ENCODE measurements at regions not wholly inside any gene's neighbourhood (a gene's known extent, or its start where the extent isn't known, plus 50 kb on each side); places are given as distances from the start of the nearest gene placed in this dataset.

GRCh38 chr16:27737513-27737912, 187.6 kb downstream of the KATNIP start:
- peaks cover 2% of the 10 kb centered on the region; the same call in 1 of the 2 replicates for H3K4me1 ChIP-seq (ENCODE audit: control insufficient read depth, insufficient read depth, low read length)
- H3K79me1 ChIP-seq (ENCODE audit: low read depth in 1 of 2, low read length in 2 of 2) = no peaks in the 10 kb centered on the region
- DNase-seq (no peak), ATAC-seq (ENCODE audit: low read depth) (no peak)
- no peak overlapping the region for H2AK9ac ChIP-seq (replicated peaks; ENCODE audit: low read depth, low read length, poor library complexity)
- WGBS, 2 experiments (ENCODE audit: extremely low coverage in 2 of 2, insufficient read length in 1 of 2) = 80% methylated on average over 2 of the region's 11 CpGs; no CpG with 5 or more reads in 1 of the 2 experiments
- in situ Hi-C loops (cut with MboI; ENCODE audit: low sequenced_read_pairs) (no loop called here), intact Hi-C loops (cut with micrococcal nuclease) (no loop called here), dilution Hi-C loops (cut with HindIII; ENCODE audit: low sequenced_read_pairs, unreplicated experiment) (no loop called here)
- no peak overlapping the region for H2AFZ ChIP-seq (replicated peaks; ENCODE audit: low read length, poor library complexity)
- no peaks in the 10 kb centered on the region for H3K9me3 ChIP-seq (ENCODE audit: control insufficient read depth, insufficient read depth, low read length)
- H3K23ac ChIP-seq (ENCODE audit: low read depth, low read length) = no peak overlapping the region
- H3K9me1 ChIP-seq (ENCODE audit: insufficient read depth, low read length) = peaks cover 3% of the 10 kb centered on the region; the same call in 1 of the 2 replicates
- ChIA-PET CTCF (no interaction called here), POLR2A (ENCODE audit: unreplicated experiment) (no interaction called here)
- TF ChIP-seq FOS (IDR thresholded peaks at IDR 0.05; ENCODE audit: low read depth, low read length) (no peak), MAFK (IDR thresholded peaks at IDR 0.05; ENCODE audit: low read depth, low read length) (no peak), RFX5 (IDR thresholded peaks at IDR 0.05; ENCODE audit: low read depth, low read length) (no peak), RAD21 (IDR thresholded peaks at IDR 0.05; ENCODE audit: low read length) (no peak), CHD1 (IDR thresholded peaks at IDR 0.05; ENCODE audit: low read depth, low read length) (no peak), USF2 (IDR thresholded peaks at IDR 0.05; ENCODE audit: low read depth, low read length) (no peak), CEBPB (IDR thresholded peaks at IDR 0.05; ENCODE audit: low read depth, low read length) (no peak), ELK1 (IDR thresholded peaks at IDR 0.05; ENCODE audit: borderline replicate concordance, low read depth, low read length) (no peak), MAZ (IDR thresholded peaks at IDR 0.05; ENCODE audit: borderline replicate concordance, low read depth, low read length) (no peak), MXI1 (IDR thresholded peaks at IDR 0.05; ENCODE audit: borderline replicate concordance, low read depth, low read length) (no peak), NFE2L2 (IDR thresholded peaks at IDR 0.05; ENCODE audit: low read depth, low read length) (no peak), SMC3 (IDR thresholded peaks at IDR 0.05; ENCODE audit: low read depth, low read length) (no peak), CTCF (conservative IDR thresholded peaks at IDR 0.05; ENCODE audit: low read depth, low read length) (no peak), BHLHE40 (IDR thresholded peaks at IDR 0.05; ENCODE audit: low read depth, low read length) (no peak), POLR2A (IDR thresholded peaks at IDR 0.05; ENCODE audit: low read depth, low read length) (no peak), RCOR1 (IDR thresholded peaks at IDR 0.05; ENCODE audit: insufficient replicate concordance, low read length) (no peak)
- H3K18ac ChIP-seq (ENCODE audit: low read depth, low read length) = no peak overlapping the region
- no peak overlapping the region for H4K8ac ChIP-seq (ENCODE audit: low read depth in 2 of 2, low read length in 2 of 2)
- H2AK5ac ChIP-seq (ENCODE audit: low read depth, low read length) = no peak overlapping the region
- H3K56ac ChIP-seq (ENCODE audit: extremely low read depth, insufficient read depth, low read length) = no peak overlapping the region
- H3K9ac ChIP-seq (ENCODE audit: low read depth, low read length) = no peak overlapping the region
- no TSS peak for BruUV-seq (replicated peaks)
- no peak overlapping the region for H2BK5ac ChIP-seq (ENCODE audit: low read depth, low read length, poor library complexity, severe bottlenecking)
- no peak overlapping the region for H2BK15ac ChIP-seq (ENCODE audit: low read depth, low read length)
- no peak overlapping the region for H3K4ac ChIP-seq (ENCODE audit: low read depth, low read length)
- H2BK20ac ChIP-seq (ENCODE audit: low read depth, low read length) = no peak overlapping the region
- H3K27me3 ChIP-seq (ENCODE audit: control insufficient read depth, insufficient read depth, low read length) = no peaks in the 10 kb centered on the region
- no peak overlapping the region for H4K91ac ChIP-seq (ENCODE audit: insufficient read depth, low read depth, low read length)
- H3K36me3 ChIP-seq (ENCODE audit: control insufficient read depth, insufficient read depth, low read length) = peaks cover 14% of the 10 kb centered on the region
- no peak overlapping the region for H3K27ac ChIP-seq (ENCODE audit: insufficient read depth, low read length)
- H3K14ac ChIP-seq (replicated peaks; ENCODE audit: low read depth, low read length) = no peak overlapping the region
- no peaks in the 10 kb centered on the region for H4K20me1 ChIP-seq (ENCODE audit: insufficient read depth, low read length)
- H3K4me2 ChIP-seq (ENCODE audit: low read depth, low read length) = no peak overlapping the region
- no peak overlapping the region for H4K5ac ChIP-seq (ENCODE audit: low read depth, low read length)
- no peak overlapping the region for H3K4me3 ChIP-seq (ENCODE audit: insufficient read depth, low read depth, low read length)
- no peak overlapping the region for H2BK120ac ChIP-seq (ENCODE audit: low read depth, low read length)

Measured in IMR-90 (cell line).